Right lobe of liver (tissue), 4 donors: ENCODE measurements at regions not wholly inside any gene's neighbourhood (a gene's known extent, or its start where the extent isn't known, plus 50 kb on each side); places are given as distances from the start of the nearest gene placed in this dataset.

Experiments used
- POLR2A ChIP-seq: fragments of 450-650 bp; IDR thresholded peaks from one replicate; pipeline ENCODE4 v1.6.1; 2017; ENCODE audit warnings: antibody characterized with exemption, mild to moderate bottlenecking
- TF ChIP-seq, protein P1 (sequence below), 4 donors: fragments of 200-600 bp in 3 of 4; fragments of 450-650 bp in 1 of 4; IDR thresholded peaks; one replicate each; pipeline versions ENCODE4 v1.5.1 to v1.8.0; 2016 to 2022; ENCODE audit warnings: antibody characterized with exemption in 4 of 4, mild to moderate bottlenecking in 2 of 4
- donor health status: DM: no; HTN: no; CAD: no.
- donor health status: DM: no; HTN: no; CAD: no.
- donor health status: DM: no; HTN: yes; CAD: no.

DNA sequence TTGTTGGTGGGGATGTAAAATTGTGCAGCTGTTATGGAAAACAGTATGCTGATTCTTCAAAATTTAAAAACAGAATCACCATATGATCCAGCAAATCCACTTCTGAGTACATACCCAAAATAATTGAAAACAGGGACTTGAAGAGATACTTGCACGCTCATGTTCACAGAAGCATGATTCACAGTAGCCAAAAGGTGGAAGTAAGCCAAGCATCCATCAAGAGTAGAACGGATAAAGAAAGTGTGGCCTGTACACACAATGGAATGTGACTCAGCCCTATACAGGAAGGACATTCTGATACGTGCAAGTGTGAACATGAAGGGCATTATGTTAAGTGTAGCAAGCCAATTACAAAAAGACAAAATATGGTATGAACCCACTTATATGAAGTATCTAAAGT, 696.7 kb upstream of the CELF2 start:
- no peak for TF ChIP-seq POLR2A
- TF ChIP-seq, protein P1, sequence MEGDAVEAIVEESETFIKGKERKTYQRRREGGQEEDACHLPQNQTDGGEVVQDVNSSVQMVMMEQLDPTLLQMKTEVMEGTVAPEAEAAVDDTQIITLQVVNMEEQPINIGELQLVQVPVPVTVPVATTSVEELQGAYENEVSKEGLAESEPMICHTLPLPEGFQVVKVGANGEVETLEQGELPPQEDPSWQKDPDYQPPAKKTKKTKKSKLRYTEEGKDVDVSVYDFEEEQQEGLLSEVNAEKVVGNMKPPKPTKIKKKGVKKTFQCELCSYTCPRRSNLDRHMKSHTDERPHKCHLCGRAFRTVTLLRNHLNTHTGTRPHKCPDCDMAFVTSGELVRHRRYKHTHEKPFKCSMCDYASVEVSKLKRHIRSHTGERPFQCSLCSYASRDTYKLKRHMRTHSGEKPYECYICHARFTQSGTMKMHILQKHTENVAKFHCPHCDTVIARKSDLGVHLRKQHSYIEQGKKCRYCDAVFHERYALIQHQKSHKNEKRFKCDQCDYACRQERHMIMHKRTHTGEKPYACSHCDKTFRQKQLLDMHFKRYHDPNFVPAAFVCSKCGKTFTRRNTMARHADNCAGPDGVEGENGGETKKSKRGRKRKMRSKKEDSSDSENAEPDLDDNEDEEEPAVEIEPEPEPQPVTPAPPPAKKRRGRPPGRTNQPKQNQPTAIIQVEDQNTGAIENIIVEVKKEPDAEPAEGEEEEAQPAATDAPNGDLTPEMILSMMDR (IDR thresholded peaks at IDR 0.05) = no peak
